GM12878 (cell line): ENCODE measurements at regions not wholly inside any gene's neighbourhood (a gene's known extent, or its start where the extent isn't known, plus 50 kb on each side); places are given as distances from the start of the nearest gene placed in this dataset.

Experiments used
- ATAC-seq: fragments of 200-7000 bp; cut with Tn5 transposase; 3 replicates; pipeline ENCODE4 v1.9.1; 2020; ENCODE audit warnings: mild to moderate bottlenecking, moderate library complexity
- BruUV-seq: library from RNA; stranded (reverse); fragments of 400-500 nt; replicated peaks from 2 replicates; lab custom pipeline; 2021; lab: Mats Ljungman, UMichigan
- CTCF ChIA-PET: fragments of 300-600 bp; sonication (Branson Sonifier 250); formaldehyde crosslinking; extraction: SDS; loops from one replicate; lab custom pipeline; 2021; ENCODE audit warnings: inconsistent platforms; lab: Yijun Ruan, JAX
- POLR2A ChIA-PET: fragments of 350-600 bp; formaldehyde crosslinking; extraction: SDS; loops from one replicate; lab custom pipeline; 2021; ENCODE audit warnings: inconsistent platforms; lab: Charles Lee
- RAD21 ChIA-PET: fragments of 300-600 bp; sonication (Branson Sonifier 250); formaldehyde crosslinking; loops from one replicate; lab custom pipeline; 2023; ENCODE audit warnings: antibody characterized with exemption; ENCODE audit not compliant: unreplicated experiment; lab: Charles Lee
- SMC1A ChIA-PET: fragments of 300-600 bp; sonication (Branson Sonifier 250); formaldehyde crosslinking; loops from one replicate; lab custom pipeline; 2023; ENCODE audit not compliant: unreplicated experiment, uncharacterized antibody; lab: Charles Lee
- DNase-seq: peaks from one replicate; pipeline ENCODE4 v3.0.0-alpha.2; 2011; ENCODE audit warnings: low read depth, low spot score
- FAIRE-seq: peaks from 3 replicates; lab custom pipeline; 2011; peaks lifted over from hg19 to GRCh38; lab: Jason Lieb, UNC
- H2AFZ ChIP-seq: 2 replicates; pipeline ENCODE4 v1.6.0; 2011; ENCODE audit warnings: low read depth, low read length, control low read depth; ENCODE audit not compliant: control insufficient read depth
- H3K27ac ChIP-seq: 2 replicates; pipeline ENCODE4 v1.5.1; 2011; ENCODE audit warnings: control low read depth; ENCODE audit not compliant: control insufficient read depth, insufficient read depth
- H3K27me3 ChIP-seq, 2 experiments: replicated peaks in 1 of 2; 2 replicates each; pipeline versions ENCODE4 v1.6.0 to v1.6.1; 2011; ENCODE audit warnings: low read length in 1 of 2; ENCODE audit not compliant: control insufficient read depth in 2 of 2, insufficient read depth in 2 of 2
- H3K36me3 ChIP-seq, 2 experiments: 2 replicates each; pipeline ENCODE4 v1.5.1; 2011; ENCODE audit warnings: low read length in 1 of 2; ENCODE audit not compliant: control insufficient read depth in 2 of 2, insufficient read depth in 2 of 2
- H3K4me1 ChIP-seq: 2 replicates; pipeline ENCODE4 v1.6.1; 2011; ENCODE audit warnings: mild to moderate bottlenecking, low read length, moderate library complexity, mixed read lengths; ENCODE audit not compliant: control insufficient read depth, insufficient read depth
- H3K4me2 ChIP-seq: 2 replicates; pipeline ENCODE4 v1.6.0; 2011; ENCODE audit warnings: control low read depth; ENCODE audit not compliant: control insufficient read depth, insufficient read depth
- H3K4me3 ChIP-seq: fragments of 200-600 bp; sonication (generic); 2 replicates; pipeline ENCODE4 v1.5.1; 2016
- H3K79me2 ChIP-seq: 2 replicates; pipeline ENCODE4 v1.6.0; 2011; ENCODE audit warnings: low read length; ENCODE audit not compliant: control insufficient read depth, insufficient read depth
- H3K9ac ChIP-seq: 2 replicates; pipeline ENCODE4 v1.8.0; 2011; ENCODE audit warnings: low read length, control low read depth, mixed read lengths; ENCODE audit not compliant: control insufficient read depth, insufficient read depth
- H3K9me3 ChIP-seq: replicated peaks from 3 replicates; pipeline ENCODE4 v1.5.1; 2011; ENCODE audit warnings: mild to moderate bottlenecking, low read length; ENCODE audit not compliant: control insufficient read depth, insufficient read depth
- H4K20me1 ChIP-seq: 2 replicates; pipeline ENCODE4 v1.6.0; 2011; ENCODE audit not compliant: control insufficient read depth, insufficient read depth
- BRCA1 ChIP-seq: IDR thresholded peaks from 2 replicates; pipeline ENCODE4 v1.6.1; 2011; ENCODE audit warnings: low read depth, low read length, improper control_type of control experiment
- CREB1 ChIP-seq: IDR thresholded peaks from 2 replicates; pipeline ENCODE4 v1.6.1; 2012; ENCODE audit warnings: low read depth, mild to moderate bottlenecking, inconsistent platforms
- EP300 ChIP-seq, 2 experiments: fragments of 150-350 bp in 1 of 2; IDR thresholded peaks; 2 replicates each; pipeline ENCODE4 v1.6.1; 2011 to 2012; ENCODE audit warnings: low read depth in 2 of 2, low read length in 2 of 2, borderline replicate concordance in 1 of 2, improper control_type of control experiment in 1 of 2, inconsistent platforms in 1 of 2; ENCODE audit not compliant: control insufficient read depth in 1 of 2
- HDGF ChIP-seq: fragments of 450-650 bp; IDR thresholded peaks from 2 replicates; pipeline ENCODE4 v1.6.1; 2016; ENCODE audit warnings: antibody characterized with exemption
- LARP7 ChIP-seq: fragments of 450-650 bp; IDR thresholded peaks from 2 replicates; pipeline ENCODE4 v1.6.1; 2017; ENCODE audit warnings: mild to moderate bottlenecking
- NFXL1 ChIP-seq: fragments of 450-650 bp; IDR thresholded peaks from 2 replicates; pipeline ENCODE4 v1.6.1; 2017; ENCODE audit warnings: antibody characterized with exemption, mild to moderate bottlenecking, borderline replicate concordance
- PAX8 ChIP-seq: fragments of 450-650 bp; IDR thresholded peaks from 2 replicates; pipeline ENCODE4 v1.6.1; 2017; ENCODE audit warnings: mild to moderate bottlenecking, moderate library complexity
- PML ChIP-seq: IDR thresholded peaks from 2 replicates; pipeline ENCODE4 v1.6.1; 2012; ENCODE audit warnings: low read length, inconsistent platforms
- SIX5 ChIP-seq: IDR thresholded peaks from 2 replicates; pipeline ENCODE4 v1.6.1; 2011; ENCODE audit warnings: mild to moderate bottlenecking, low read depth, low read length, moderate library complexity; ENCODE audit not compliant: severe bottlenecking
- SMAD5 ChIP-seq: IDR thresholded peaks from 2 replicates; pipeline ENCODE4 v1.6.1; 2016; ENCODE audit warnings: antibody characterized with exemption, low read depth
- WGBS: methylation state at CpG from one replicate; pipeline ENCODE4 v1.1.6; 2016; ENCODE audit warnings: low lambda C conversion rate; ENCODE audit not compliant: insufficient replicate concordance, insufficient coverage; ENCODE audit errors: missing lambda C conversion rate; 5-methylcytosine and 5-hydroxymethylcytosine counted together
- in situ Hi-C: fragments of 300-500 bp; cut with MboI; formaldehyde crosslinking; loops from 9 replicates; pipeline ENCODE4 v1.14.3; 2018; ENCODE audit warnings: mixed read lengths
- intact Hi-C: fragments of 100-400 bp; cut with micrococcal nuclease; formaldehyde crosslinking; loops from one replicate; pipeline ENCODE4 v1.14.2; 2022; ENCODE audit not compliant: unreplicated experiment
- TF ChIP-seq, protein P1 (sequence below): fragments of 450-650 bp; IDR thresholded peaks from 2 replicates; pipeline ENCODE4 v1.6.1; 2017; ENCODE audit warnings: mild to moderate bottlenecking, moderate library complexity

DNA sequence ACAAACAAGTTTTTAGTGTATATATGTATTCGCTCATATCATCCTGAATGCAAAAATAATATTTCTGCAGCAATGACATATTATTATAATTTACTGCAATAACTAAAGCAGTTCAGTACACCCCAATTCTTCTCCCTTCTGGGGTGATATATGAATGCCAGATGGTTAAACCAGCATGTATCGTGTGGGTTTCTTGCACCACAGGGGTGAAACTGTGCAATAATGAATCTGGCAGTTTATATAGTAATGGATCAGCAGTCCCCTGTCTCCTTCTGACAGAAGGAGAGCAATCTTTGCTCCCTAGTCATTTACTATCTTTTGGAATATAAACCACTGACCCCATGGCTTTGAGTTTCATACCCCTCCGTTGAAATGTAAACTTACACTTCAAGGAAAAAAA is 228.6 kb upstream of the KLHL1 start:
- no peaks in the 10 kb centered on the region for H3K79me2 ChIP-seq
- H4K20me1 ChIP-seq, result no peaks in the 10 kb centered on the region
- H3K4me1 ChIP-seq, result no peaks in the 10 kb centered on the region
- in situ Hi-C loops (no loop called here), intact Hi-C loops (no loop called here)
- no peak overlapping the region for H3K4me2 ChIP-seq
- 3% methylated on average over 3 of the region's 3 CpGs for WGBS
- no peak overlapping the region for H3K9ac ChIP-seq
- FAIRE-seq, result no peak
- DNase-seq, result no peak
- ChIA-PET CTCF (no interaction called here), RAD21 (interaction anchor here (0.6 kb wide), 1 partner anchor 490 kb away, joined by 3 read pairs; no protein-coding TSS in a partner anchor), SMC1A (no interaction called here), POLR2A (no interaction called here)
- H3K4me3 ChIP-seq, result no peak overlapping the region
- no peaks in the 10 kb centered on the region for H3K27me3 ChIP-seq
- no TSS peak for BruUV-seq
- no peaks in the 10 kb centered on the region for H3K9me3 ChIP-seq
- no peak for ATAC-seq
- no peak for TF ChIP-seq HDGF
- TF ChIP-seq SIX5, result no peak
- TF ChIP-seq, protein P1, sequence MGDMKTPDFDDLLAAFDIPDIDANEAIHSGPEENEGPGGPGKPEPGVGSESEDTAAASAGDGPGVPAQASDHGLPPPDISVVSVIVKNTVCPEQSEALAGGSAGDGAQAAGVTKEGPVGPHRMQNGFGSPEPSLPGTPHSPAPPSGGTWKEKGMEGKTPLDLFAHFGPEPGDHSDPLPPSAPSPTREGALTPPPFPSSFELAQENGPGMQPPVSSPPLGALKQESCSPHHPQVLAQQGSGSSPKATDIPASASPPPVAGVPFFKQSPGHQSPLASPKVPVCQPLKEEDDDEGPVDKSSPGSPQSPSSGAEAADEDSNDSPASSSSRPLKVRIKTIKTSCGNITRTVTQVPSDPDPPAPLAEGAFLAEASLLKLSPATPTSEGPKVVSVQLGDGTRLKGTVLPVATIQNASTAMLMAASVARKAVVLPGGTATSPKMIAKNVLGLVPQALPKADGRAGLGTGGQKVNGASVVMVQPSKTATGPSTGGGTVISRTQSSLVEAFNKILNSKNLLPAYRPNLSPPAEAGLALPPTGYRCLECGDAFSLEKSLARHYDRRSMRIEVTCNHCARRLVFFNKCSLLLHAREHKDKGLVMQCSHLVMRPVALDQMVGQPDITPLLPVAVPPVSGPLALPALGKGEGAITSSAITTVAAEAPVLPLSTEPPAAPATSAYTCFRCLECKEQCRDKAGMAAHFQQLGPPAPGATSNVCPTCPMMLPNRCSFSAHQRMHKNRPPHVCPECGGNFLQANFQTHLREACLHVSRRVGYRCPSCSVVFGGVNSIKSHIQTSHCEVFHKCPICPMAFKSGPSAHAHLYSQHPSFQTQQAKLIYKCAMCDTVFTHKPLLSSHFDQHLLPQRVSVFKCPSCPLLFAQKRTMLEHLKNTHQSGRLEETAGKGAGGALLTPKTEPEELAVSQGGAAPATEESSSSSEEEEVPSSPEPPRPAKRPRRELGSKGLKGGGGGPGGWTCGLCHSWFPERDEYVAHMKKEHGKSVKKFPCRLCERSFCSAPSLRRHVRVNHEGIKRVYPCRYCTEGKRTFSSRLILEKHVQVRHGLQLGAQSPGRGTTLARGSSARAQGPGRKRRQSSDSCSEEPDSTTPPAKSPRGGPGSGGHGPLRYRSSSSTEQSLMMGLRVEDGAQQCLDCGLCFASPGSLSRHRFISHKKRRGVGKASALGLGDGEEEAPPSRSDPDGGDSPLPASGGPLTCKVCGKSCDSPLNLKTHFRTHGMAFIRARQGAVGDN, result no peak
- no peak overlapping the region for H3K27ac ChIP-seq
- no peaks in the 10 kb centered on the region for H3K36me3 ChIP-seq
- no peak overlapping the region for H2AFZ ChIP-seq

DNA sequence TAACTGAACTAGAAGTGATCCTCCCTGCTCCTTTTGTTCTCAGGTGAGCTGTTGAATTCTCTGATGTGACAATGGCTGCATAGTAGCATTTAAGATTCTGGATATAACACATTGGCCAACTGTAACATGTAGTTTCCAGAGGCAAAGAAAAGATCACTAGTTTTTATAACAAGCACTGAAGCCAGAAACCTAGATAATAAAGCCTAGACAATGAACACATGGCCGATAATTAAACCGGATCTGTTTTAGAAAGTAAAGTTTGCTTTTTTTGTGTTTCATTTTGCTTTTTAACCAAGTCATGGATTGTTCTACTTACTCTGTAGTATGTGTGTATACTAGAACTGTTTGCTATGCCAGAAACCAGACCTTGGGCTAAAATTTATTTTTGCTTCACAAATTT is 225.5 kb upstream of the KLHL1 start:
- ChIA-PET POLR2A (no interaction called here), RAD21 (no interaction called here), SMC1A (interaction anchor here (1.1 kb wide), 1 partner anchor 38 kb away, joined by 3 read pairs; no protein-coding TSS in a partner anchor), CTCF (no interaction called here)
- ATAC-seq (no peak), FAIRE-seq (no peak), DNase-seq (no peak)
- Histone ChIP-seq H3K4me3 (no peak overlapping the region), H3K36me3 (no peaks in the 10 kb centered on the region), H3K4me1 (no peaks in the 10 kb centered on the region), H3K9ac (no peak overlapping the region), H3K4me2 (no peak overlapping the region), H3K27me3 (no peaks in the 10 kb centered on the region), H3K27ac (no peak overlapping the region), H2AFZ (no peak overlapping the region), H4K20me1 (no peaks in the 10 kb centered on the region), H3K9me3 (no peaks in the 10 kb centered on the region), H3K79me2 (no peaks in the 10 kb centered on the region)
- intact Hi-C loops (no loop called here), in situ Hi-C loops (no loop called here)
- WGBS, result 78% methylated on average over 2 of the region's 2 CpGs
- no TSS peak for BruUV-seq
- TF ChIP-seq BRCA1, result no peak
- no peak for TF ChIP-seq NFXL1
- no peak for TF ChIP-seq LARP7
- TF ChIP-seq CREB1, result no peak
- no peak for TF ChIP-seq PML
- TF ChIP-seq, protein P1, result no peak
- TF ChIP-seq EP300 (IDR thresholded peaks at IDR 0.05; ENCODE audit: borderline replicate concordance in 1 of 2, control insufficient read depth in 1 of 2, low read depth in 2 of 2, low read length in 2 of 2), result no peak
- no peak for TF ChIP-seq SMAD5
- TF ChIP-seq PAX8, result no peak
